ENCODE measurements at regions not wholly inside any gene's neighbourhood (a gene's known extent, or its start where the extent isn't known, plus 50 kb on each side); places are given as distances from the start of the nearest gene placed in this dataset.
"Not testable (repeated sequence)": the region's sequence is repeated elsewhere in the genome, so short reads cannot be mapped to it uniquely, and the experiment has no call there.

DNA sequence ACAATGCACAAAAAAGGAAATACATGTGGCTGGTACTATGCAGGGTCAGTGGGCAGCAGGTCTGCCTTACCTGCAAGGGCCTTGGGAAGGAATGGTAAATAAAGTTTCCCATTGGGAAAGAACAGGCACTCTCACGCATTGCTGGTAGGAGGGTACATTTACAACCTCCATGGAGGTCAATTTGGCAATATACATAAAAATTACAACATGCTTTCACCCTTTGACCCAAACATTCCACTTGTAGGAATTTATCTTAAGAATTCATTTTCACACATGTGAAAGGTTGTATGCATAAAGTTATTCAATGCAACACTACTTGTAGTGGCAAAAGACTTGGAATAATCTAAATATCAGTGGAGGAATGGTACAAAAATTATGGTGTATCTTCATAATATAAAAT lies 216.4 kb downstream of the DLEU7 start:
- DNase-seq = no peak

- not testable (repeated sequence) for DNase-seq
These were observed 215.0 kb downstream of the DLEU7 start for GRCh38 chr13:50628512-50628911.

DNA sequence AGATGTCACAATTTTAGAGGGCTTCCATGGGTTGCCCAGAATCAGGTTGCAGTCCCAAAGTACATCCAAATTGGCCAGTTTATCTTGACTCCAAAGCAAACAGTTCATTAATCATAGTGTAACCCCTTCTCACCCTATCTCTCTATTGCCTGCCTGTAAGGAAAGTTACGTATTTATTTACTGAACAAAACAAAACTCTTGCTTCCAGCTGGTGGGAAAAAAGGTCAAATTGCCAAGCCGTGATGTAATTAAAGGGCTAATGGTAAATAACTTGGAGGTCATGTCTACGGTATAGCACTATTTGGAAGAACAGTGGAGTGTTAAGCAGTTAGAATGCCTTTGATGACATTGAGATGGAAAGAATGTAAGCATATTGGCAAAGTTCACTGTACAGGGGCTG lies 214.0 kb downstream of the DLEU7 start:
- no peak for DNase-seq

DNA sequence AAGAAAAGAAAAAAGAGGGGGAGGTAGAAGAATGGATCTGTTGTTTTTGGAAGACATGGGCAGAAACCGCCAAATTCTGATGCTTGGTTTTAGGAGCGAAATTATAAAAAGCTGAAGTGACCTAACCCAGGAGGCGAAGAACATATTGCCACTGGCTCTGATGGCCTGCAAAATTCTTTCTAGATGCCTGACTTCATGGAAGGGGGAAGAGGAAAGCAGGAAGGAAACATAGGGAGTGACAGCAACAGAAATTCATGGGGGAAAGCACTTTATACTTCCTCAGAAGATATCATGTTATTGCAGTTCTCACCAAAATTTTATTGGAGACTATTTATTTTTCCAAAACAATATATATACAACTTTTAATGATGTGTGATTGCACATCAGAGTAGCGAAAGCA lies 213.5 kb downstream of the DLEU7 start:
- no peak for DNase-seq

GRCh38 chr13:50631041-50631440 lies 212.5 kb downstream of the DLEU7 start:
- no peak for DNase-seq

DNA sequence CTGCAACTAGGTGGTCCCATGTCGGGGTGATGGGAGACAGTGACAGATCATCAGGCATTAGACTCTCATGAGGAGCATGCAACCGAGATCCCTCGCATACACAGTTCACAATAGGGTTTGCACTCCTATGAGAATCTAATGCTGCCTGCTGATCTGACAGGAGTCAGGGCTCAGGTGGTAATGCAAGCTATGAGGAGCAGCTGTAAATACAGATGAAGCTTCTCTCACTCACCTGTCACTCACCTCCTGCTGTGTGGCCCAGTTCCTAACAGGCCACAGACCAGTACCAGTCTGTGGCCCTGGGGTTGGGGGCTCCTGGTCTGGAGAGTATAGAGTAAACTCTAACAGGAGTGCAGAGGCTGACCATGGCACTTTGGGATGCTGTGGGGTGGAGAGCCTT lies 209.2 kb downstream of the DLEU7 start:
- DNase-seq = no peak

DNA sequence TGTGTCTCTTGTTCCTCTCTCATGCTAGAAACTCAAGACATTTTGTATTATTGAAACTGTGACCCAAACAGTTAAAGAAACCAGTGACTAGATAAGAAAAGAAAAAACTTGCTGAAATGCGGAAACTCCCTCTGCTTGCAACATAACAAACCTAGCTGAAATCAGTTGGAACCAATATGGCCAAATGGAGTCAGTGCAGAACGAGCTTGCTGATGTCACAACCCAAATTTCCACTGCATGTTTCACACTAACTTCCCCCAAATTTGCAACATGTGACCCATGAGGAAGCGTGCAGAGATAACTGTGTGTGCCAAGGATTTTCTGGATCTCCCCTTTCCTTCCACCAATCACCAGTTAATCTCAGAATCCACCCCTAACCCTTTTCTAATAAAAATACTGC lies 208.0 kb downstream of the DLEU7 start:
- DNase-seq = no peak

DNA sequence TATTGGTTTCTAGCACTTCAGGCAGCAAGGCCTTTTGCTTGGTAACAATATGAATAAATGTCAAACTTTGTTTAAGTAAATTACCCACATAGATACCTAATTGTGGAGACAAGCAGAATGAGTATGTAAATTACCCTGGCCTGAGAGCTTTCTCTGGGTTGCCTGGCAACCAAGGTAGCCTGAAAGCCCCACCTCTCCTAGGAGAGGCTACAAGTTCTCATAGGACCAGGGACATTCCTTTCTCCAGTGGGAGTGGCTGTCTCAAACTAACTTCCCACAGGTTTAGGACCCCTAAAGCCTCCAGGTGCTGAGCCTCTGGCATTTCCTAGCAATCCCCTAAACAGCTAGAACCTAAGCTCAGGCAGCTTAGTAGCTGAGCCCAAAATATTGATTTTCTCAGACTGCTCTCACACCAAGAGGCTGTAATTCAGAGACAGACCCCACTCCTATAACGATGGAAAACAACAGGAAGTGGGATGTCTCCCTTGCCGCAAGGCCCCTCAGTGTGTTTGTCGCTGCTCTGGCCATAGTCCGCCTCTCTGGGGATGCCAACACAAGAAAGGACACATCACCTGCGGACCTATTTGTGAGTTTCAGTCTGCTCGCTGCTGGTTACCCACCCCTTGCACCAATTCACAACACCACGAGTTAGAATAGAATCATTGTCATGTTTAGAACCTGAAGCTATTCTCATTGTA lies 207.3 kb downstream of the DLEU7 start:
- no peak for DNase-seq

GRCh38 chr13:50643060-50643459 lies 200.4 kb downstream of the DLEU7 start:
- DNase-seq = no peak

DNA sequence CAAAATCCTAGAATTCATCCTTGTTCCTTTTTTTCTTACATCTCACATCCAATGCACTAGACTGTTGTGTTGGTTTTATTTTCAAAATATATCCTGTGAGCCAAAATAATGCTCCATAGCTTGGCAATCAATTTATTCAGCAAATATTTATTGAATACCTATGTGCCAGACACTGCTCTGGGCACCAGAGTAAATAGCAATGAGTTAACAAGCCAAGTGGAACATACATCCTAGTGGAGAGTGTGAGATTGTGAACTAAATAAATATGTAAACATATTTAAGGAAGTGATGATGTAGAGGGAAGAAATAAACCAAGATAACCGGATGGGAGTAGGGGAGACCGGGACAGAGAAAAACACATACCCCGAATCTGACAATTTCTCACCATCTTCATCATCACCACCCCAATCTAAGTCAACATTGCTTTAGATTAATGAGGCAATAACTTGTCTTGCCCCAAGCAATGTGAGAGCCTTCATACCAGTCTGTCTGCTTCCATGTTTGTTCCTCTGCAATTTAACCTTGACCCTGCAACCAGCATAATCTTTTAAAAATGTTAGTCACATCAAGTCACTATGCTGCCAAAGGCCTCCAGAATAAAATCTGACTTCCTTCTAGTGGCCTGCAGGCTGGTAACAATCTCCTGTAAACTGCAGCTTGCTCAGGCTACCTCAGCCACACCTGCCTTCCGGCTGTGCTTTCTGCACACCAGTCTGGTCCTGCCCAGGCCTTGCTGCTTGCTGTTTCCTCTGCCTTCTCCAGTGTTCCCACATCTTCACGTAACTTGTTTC lies 199.2 kb downstream of the DLEU7 start:
- no peak for DNase-seq

GRCh38 chr13:50645092-50645491 lies 198.4 kb downstream of the DLEU7 start:
- DNase-seq = no peak

DNA sequence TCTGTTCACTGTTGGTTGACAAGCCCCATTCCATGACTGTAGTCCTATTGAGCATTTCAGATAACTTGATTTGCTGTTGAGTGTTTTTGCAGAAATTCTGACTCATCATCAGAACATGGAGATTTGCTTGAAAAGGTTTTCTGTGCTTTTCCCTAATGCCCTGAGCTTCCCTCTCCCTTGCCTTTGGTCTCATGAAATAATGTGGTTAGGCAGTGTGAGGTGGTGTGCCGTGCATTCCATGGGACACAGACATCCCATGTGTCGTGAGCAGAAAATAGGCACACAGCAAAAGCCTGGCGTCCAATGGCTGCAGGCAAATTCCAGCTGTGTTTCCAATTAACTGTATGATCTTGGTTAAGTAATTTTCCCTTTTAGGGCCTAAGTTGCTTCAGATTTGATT lies 197.4 kb downstream of the DLEU7 start:
- no peak for DNase-seq

DNA sequence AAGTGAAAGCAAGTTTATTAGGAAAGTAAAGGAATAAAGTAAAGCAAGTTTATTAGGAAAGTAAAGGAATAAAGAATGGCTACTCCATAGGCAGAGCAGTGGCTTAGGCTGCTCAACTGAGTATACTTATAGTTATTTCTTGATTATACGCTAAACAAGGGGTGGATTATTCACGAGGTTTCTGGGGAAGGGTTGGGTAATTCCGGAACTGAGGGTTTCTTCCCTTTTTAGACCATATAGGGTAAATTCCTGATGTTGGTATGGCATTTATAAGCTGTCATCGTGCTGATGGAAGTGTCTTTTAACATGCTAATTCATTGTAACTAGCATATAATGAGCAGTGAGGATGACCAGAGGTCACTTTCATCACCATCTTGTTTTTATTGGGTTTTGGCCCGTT lies 194.3 kb downstream of the DLEU7 start:
- no peak for DNase-seq

DNA sequence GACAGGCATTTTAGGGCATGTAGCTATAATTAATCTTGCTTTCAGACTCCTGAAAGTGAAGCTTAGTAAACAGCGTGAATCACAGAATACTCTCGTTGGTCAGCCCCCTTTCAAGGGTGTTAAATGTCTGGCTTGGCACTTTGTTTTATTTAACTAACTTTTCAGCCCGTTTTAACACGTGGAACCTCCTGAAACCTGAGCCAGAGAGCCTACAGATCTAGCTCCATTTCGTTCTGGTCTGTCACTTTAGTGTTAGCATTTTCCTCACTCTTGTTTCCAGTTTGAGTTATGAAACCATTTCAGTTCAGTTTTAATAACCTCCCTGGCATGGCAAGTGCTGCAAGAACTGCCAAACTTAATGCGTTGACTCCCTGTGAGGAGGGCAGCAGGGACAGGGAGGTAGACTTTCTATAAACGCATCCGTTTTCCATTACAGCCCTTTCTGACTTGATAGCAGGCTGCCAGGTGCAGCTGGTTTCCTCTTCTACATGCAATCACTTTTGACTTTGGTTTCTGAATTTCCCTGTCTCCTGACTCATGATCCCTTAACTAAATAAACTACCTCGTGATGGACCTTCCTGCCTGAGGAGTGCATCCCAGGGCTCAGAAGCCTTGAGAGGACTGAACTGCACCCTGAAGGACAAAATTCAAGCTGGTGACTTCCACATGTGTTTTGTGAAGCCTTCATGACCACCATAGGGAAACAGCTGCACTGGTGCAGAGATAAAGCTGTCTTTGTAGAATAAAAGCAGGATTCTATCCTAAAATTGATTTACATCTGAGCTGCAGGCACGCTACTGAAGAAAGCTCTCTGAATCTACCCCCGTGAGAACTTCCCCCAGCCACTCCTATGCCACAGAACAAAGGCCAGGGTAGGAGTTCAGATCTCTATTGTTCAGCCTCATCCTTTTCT lies 192.6 kb downstream of the DLEU7 start:
- DNase-seq = no peak

DNA sequence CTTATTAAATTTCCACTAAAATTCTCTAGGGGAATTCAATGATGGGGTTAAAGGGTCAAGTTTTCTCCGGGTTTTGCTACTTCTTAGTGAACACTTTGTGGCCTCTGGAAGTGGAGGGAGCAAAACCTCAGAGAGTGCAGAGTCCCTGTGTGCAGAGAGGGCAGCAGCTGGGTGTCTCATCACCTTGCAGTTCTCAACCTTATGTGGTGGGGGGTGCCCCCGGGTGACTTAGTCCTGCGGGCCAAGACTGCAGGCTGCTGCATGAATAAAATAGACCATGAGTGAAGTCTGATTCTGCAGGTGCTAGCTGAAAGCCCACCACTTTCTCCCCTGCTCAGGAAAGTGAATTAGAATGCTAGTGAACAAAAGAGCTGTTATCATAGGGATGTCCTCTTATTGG lies 191.6 kb downstream of the DLEU7 start:
- DNase-seq = no peak

GRCh38 chr13:50654331-50654730 lies 189.2 kb downstream of the DLEU7 start:
- no peak for DNase-seq

- DNase-seq = not testable (repeated sequence)
These were observed 181.6 kb downstream of the DLEU7 start for GRCh38 chr13:50661881-50662280.

- no peak for DNase-seq
These were observed 178.5 kb downstream of the DLEU7 start for GRCh38 chr13:50664951-50665350.

DNA sequence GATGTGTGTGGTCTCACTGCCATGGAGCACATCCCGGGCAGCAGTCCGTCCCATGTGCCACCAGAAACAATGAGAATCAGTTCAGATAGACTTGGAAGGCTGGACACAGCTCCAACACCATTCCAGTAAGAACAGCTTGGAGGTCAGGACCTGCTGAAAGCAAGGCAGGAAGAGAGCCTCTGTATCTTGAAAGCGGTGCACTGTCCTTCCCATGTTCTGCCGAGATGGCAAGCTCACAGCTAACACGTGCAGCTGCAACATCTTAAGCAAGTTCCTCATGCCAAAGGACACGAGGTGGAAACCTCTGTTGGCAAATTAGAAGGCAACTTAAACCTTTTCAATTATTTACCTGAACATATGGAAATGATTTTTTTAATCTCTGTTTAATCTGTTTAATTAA lies 175.4 kb downstream of the DLEU7 start:
- no peak for DNase-seq

- DNase-seq = no peak
These were observed 174.7 kb downstream of the DLEU7 start for GRCh38 chr13:50668691-50669271.

GRCh38 chr13:50670272-50670671 lies 173.2 kb downstream of the DLEU7 start:
- DNase-seq = no peak

- DNase-seq = no peak
These were observed 172.5 kb downstream of the DLEU7 start for GRCh38 chr13:50670847-50671496.

DNA sequence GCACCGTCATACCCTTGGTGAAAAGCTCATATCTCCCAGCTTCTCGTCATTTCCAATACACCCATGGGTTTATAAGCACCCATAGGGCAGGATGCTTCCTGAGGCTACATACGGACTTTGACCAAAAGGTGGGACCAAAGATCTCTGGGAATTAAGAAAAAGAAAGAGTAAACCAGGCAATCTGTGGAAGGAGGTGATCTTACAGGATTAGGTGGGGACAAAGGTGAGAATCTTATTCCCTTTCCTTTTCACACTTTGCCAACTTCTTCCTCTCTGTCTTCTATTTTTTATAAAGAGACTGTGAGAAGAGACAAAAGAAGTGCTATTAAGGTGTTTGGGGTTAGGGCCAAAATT lies 172.0 kb downstream of the DLEU7 start:
- no peak for DNase-seq
